Mesendoderm (in vitro differentiated cells): ENCODE measurements at regions not wholly inside any gene's neighbourhood (a gene's known extent, or its start where the extent isn't known, plus 50 kb on each side); places are given as distances from the start of the nearest gene placed in this dataset.
A peak's percentile ranks its signal among the peaks of the same experiment; 100 is the strongest.

Experiments
- DNase-seq: peaks from one replicate; pipeline ENCODE4 v3.0.0; 2013
- H2AK5ac ChIP-seq: 2 replicates; pipeline ENCODE4 v1.6.1; 2013; ENCODE audit warnings: low read length, inconsistent platforms
- H2BK120ac ChIP-seq: 2 replicates; pipeline ENCODE4 v1.6.1; 2013; ENCODE audit warnings: low read depth, mild to moderate bottlenecking, low read length, moderate library complexity, mixed read lengths
- H2BK15ac ChIP-seq: replicated peaks from 2 replicates; pipeline ENCODE4 v1.6.1; 2013; ENCODE audit warnings: low read depth, mild to moderate bottlenecking, moderate library complexity
- H2BK5ac ChIP-seq: 2 replicates; pipeline ENCODE4 v1.6.1; 2013; ENCODE audit warnings: low read length, inconsistent platforms
- H3K18ac ChIP-seq: 2 replicates; pipeline ENCODE4 v1.6.1; 2013; ENCODE audit warnings: mild to moderate bottlenecking, low read length, mixed read lengths
- H3K23ac ChIP-seq: one replicate; pipeline ENCODE4 v1.6.1; 2013; ENCODE audit warnings: low read length
- H3K27ac ChIP-seq: 2 replicates; pipeline ENCODE4 v1.5.1; 2013; ENCODE audit warnings: low read depth, mild to moderate bottlenecking, inconsistent platforms, low read length, moderate library complexity
- H3K27me3 ChIP-seq: 2 replicates; pipeline ENCODE4 v1.6.1; 2013; ENCODE audit warnings: low read length, control low read depth, mild to moderate bottlenecking, inconsistent platforms; ENCODE audit not compliant: insufficient read depth, poor library complexity
- H3K36me3 ChIP-seq: 2 replicates; pipeline ENCODE4 v1.6.1; 2013; ENCODE audit warnings: low read length, inconsistent platforms; ENCODE audit not compliant: control insufficient read depth, insufficient read depth
- H3K4ac ChIP-seq: one replicate; pipeline ENCODE4 v1.6.1; 2013; ENCODE audit warnings: low read depth, mild to moderate bottlenecking, low read length, moderate library complexity
- H3K4me1 ChIP-seq: 2 replicates; pipeline ENCODE4 v1.6.1; 2013; ENCODE audit warnings: low read depth, low read length, inconsistent platforms; ENCODE audit not compliant: control insufficient read depth
- H3K4me2 ChIP-seq: 2 replicates; pipeline ENCODE4 v1.6.1; 2013; ENCODE audit warnings: low read length
- H3K4me3 ChIP-seq: 2 replicates; pipeline ENCODE4 v1.5.1; 2013; ENCODE audit warnings: mild to moderate bottlenecking, low read length
- H3K56ac ChIP-seq: one replicate; pipeline ENCODE4 v1.6.1; 2013; ENCODE audit warnings: low read length
- H3K79me1 ChIP-seq: 2 replicates; pipeline ENCODE4 v1.6.1; 2013; ENCODE audit warnings: low read length, inconsistent platforms
- H3K79me2 ChIP-seq: 2 replicates; pipeline ENCODE4 v1.6.1; 2013; ENCODE audit warnings: mild to moderate bottlenecking, low read length; ENCODE audit not compliant: control insufficient read depth, insufficient read depth
- H3K9ac ChIP-seq: 2 replicates; pipeline ENCODE4 v1.6.1; 2013; ENCODE audit warnings: low read length, inconsistent platforms
- H4K5ac ChIP-seq: one replicate; pipeline ENCODE4 v1.6.1; 2013; ENCODE audit warnings: low read length
- H4K8ac ChIP-seq: one replicate; pipeline ENCODE4 v1.6.1; 2013; ENCODE audit warnings: low read depth, mild to moderate bottlenecking, control low read depth, low read length, moderate library complexity
- WGBS: extraction: QIAGEN DNeasy Blood & Tissue Kit; methylation state at CpG from one replicate; pipeline ENCODE4 v1.1.7; 2013; ENCODE audit warnings: low lambda C conversion rate, missing lambda C conversion rate; ENCODE audit not compliant: insufficient coverage; ENCODE audit errors: extremely low coverage; 5-methylcytosine and 5-hydroxymethylcytosine counted together

- Histone ChIP-seq H3K4me3 (no peak overlapping the region), H3K4me2 (no peak overlapping the region), H4K8ac (no peak overlapping the region), H3K79me1 (no peaks in the 10 kb centered on the region), H3K23ac (no peak overlapping the region), H3K27ac (no peak overlapping the region), H2BK120ac (no peak overlapping the region), H3K9ac (no peak overlapping the region), H3K36me3 (no peaks in the 10 kb centered on the region), H3K56ac (no peak overlapping the region), H2BK15ac (no peak overlapping the region), H3K4me1 (no peaks in the 10 kb centered on the region), H2BK5ac (no peak overlapping the region), H3K18ac (no peak overlapping the region), H3K4ac (no peak overlapping the region), H2AK5ac (no peak overlapping the region), H3K27me3 (no peaks in the 10 kb centered on the region), H4K5ac (no peak overlapping the region), H3K79me2 (no peaks in the 10 kb centered on the region)
- no peak for DNase-seq
- no CpG with 5 or more reads among the region's 4 CpGs for WGBS
Observed at GRCh38 chr18:61989138-61989537, 96.3 kb upstream of the RNF152 start.

DNA sequence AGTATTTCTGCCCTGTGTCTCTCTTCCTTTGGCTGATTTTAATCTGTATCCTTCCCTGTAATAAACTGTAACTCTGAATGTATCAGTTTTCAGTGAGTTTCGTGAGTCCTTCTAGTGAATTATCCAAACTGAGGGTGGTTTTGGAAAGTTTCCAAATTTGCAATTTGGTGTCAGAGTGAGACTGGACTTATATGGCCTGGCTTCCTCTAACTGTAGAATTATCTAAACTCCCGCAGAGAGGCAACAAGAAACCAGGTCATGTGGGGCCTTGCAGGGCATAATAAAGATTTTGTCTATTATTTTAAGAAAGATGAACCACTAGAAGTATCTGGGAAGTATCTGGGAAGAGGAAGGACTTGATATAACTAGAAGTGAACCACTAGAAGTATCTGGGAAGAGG, 95.3 kb upstream of the RNF152 start:
- H4K5ac ChIP-seq = no peak overlapping the region
- no peak overlapping the region for H2BK120ac ChIP-seq
- no peak overlapping the region for H3K4ac ChIP-seq
- H3K27ac ChIP-seq = no peak overlapping the region
- H3K9ac ChIP-seq = no peak overlapping the region
- H3K4me3 ChIP-seq = no peak overlapping the region
- no CpG with 5 or more reads among the region's 2 CpGs for WGBS
- H3K79me1 ChIP-seq = no peaks in the 10 kb centered on the region
- H3K4me1 ChIP-seq = no peaks in the 10 kb centered on the region
- H2BK15ac ChIP-seq = no peak overlapping the region
- no peaks in the 10 kb centered on the region for H3K79me2 ChIP-seq
- DNase-seq = no peak
- H3K18ac ChIP-seq = no peak overlapping the region
- no peak overlapping the region for H2BK5ac ChIP-seq
- no peaks in the 10 kb centered on the region for H3K36me3 ChIP-seq
- no peak overlapping the region for H2AK5ac ChIP-seq
- no peak overlapping the region for H3K56ac ChIP-seq
- H3K23ac ChIP-seq = no peak overlapping the region
- H3K27me3 ChIP-seq = no peaks in the 10 kb centered on the region
- no peak overlapping the region for H3K4me2 ChIP-seq
- no peak overlapping the region for H4K8ac ChIP-seq

GRCh38 chr18:61985681-61986080, 92.9 kb upstream of the RNF152 start:
- H2AK5ac ChIP-seq = no peak overlapping the region
- no peak overlapping the region for H3K4ac ChIP-seq
- H3K18ac ChIP-seq = no peak overlapping the region
- H3K27me3 ChIP-seq = no peaks in the 10 kb centered on the region
- no peak overlapping the region for H3K56ac ChIP-seq
- no CpG with 5 or more reads among the region's 1 CpG for WGBS
- H3K4me1 ChIP-seq = no peaks in the 10 kb centered on the region
- no peak overlapping the region for H3K4me3 ChIP-seq
- no peak overlapping the region for H2BK15ac ChIP-seq
- no peak overlapping the region for H3K9ac ChIP-seq
- no peaks in the 10 kb centered on the region for H3K36me3 ChIP-seq
- no peaks in the 10 kb centered on the region for H3K79me2 ChIP-seq
- H3K4me2 ChIP-seq = no peak overlapping the region
- no peak overlapping the region for H2BK5ac ChIP-seq
- no peak for DNase-seq
- H4K5ac ChIP-seq = no peak overlapping the region
- no peak overlapping the region for H3K23ac ChIP-seq
- H3K27ac ChIP-seq = no peak overlapping the region
- H3K79me1 ChIP-seq = no peaks in the 10 kb centered on the region
- no peak overlapping the region for H2BK120ac ChIP-seq
- H4K8ac ChIP-seq = no peak overlapping the region

DNA sequence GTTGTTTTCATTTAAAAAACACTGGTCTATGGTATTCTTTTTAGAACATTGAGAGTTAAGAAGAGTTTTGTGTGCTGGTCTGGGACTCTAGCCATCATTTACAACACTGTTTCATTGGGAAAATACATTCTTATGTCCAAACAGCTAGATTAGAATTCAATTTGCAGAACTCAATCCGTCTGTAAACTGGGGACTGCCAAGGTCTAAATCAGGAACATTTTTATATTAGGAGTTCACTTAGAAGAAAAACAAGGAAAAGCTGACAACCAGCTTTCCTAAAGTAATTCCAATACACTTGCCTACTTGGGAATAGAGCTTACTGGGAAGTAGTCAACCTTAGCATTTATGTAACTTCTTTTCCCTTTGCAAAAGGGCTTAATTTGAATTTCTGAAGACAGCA, 91.5 kb upstream of the RNF152 start:
- Histone ChIP-seq H4K8ac (no peak overlapping the region), H3K18ac (no peak overlapping the region), H3K79me1 (no peaks in the 10 kb centered on the region), H3K27me3 (no peaks in the 10 kb centered on the region), H3K4me3 (no peak overlapping the region), H2BK120ac (no peak overlapping the region), H2BK15ac (no peak overlapping the region), H2AK5ac (no peak overlapping the region), H3K9ac (no peak overlapping the region), H3K4me1 (no peaks in the 10 kb centered on the region), H4K5ac (no peak overlapping the region), H3K23ac (no peak overlapping the region), H3K27ac (no peak overlapping the region), H3K4ac (no peak overlapping the region), H3K4me2 (no peak overlapping the region), H3K79me2 (no peaks in the 10 kb centered on the region), H3K56ac (no peak overlapping the region), H2BK5ac (no peak overlapping the region), H3K36me3 (no peaks in the 10 kb centered on the region)
- no CpG with 5 or more reads among the region's 1 CpG for WGBS
- no peak for DNase-seq

- Histone ChIP-seq H2BK15ac (no peak overlapping the region), H2BK120ac (no peak overlapping the region), H3K79me1 (no peaks in the 10 kb centered on the region), H4K5ac (no peak overlapping the region), H3K4ac (no peak overlapping the region), H3K56ac (no peak overlapping the region), H3K4me2 (no peak overlapping the region), H3K4me1 (no peaks in the 10 kb centered on the region), H3K9ac (no peak overlapping the region), H3K4me3 (no peak overlapping the region), H3K27me3 (no peaks in the 10 kb centered on the region), H2BK5ac (no peak overlapping the region), H3K27ac (no peak overlapping the region), H3K18ac (no peak overlapping the region), H4K8ac (no peak overlapping the region), H3K23ac (no peak overlapping the region), H3K36me3 (no peaks in the 10 kb centered on the region), H2AK5ac (no peak overlapping the region), H3K79me2 (no peaks in the 10 kb centered on the region)
- no CpG with 5 or more reads among the region's 2 CpGs for WGBS
- no peak for DNase-seq
Observed at GRCh38 chr18:61982475-61982874, 89.7 kb upstream of the RNF152 start.

GRCh38 chr18:61980355-61980754, 87.5 kb upstream of the RNF152 start:
- Histone ChIP-seq H3K18ac (peak overlapping the region; percentile 5), H3K9ac (no peak overlapping the region), H3K56ac (no peak overlapping the region), H3K4me2 (no peak overlapping the region), H3K23ac (no peak overlapping the region), H2BK5ac (no peak overlapping the region), H2BK15ac (no peak overlapping the region), H4K8ac (no peak overlapping the region), H4K5ac (no peak overlapping the region), H3K79me1 (no peaks in the 10 kb centered on the region), H3K4me1 (no peaks in the 10 kb centered on the region), H2BK120ac (no peak overlapping the region), H3K27ac (no peak overlapping the region), H2AK5ac (no peak overlapping the region), H3K4ac (no peak overlapping the region), H3K36me3 (no peaks in the 10 kb centered on the region), H3K79me2 (no peaks in the 10 kb centered on the region), H3K27me3 (no peaks in the 10 kb centered on the region), H3K4me3 (no peak overlapping the region)
- WGBS = no CpG with 5 or more reads among the region's 2 CpGs
- DNase-seq = no peak
